PFSK-1 (cell line): ENCODE measurements at regions not wholly inside any gene's neighbourhood (a gene's known extent, or its start where the extent isn't known, plus 50 kb on each side); places are given as distances from the start of the nearest gene placed in this dataset.

Experiments
- FOXP2 ChIP-seq: optimal IDR thresholded peaks from 2 replicates; pipeline ENCODE3; 2011; ENCODE audit warnings: borderline replicate concordance, control low read depth, inconsistent platforms; ENCODE audit not compliant: insufficient read depth; ENCODE audit errors: extremely low read length, extremely low read depth
- POLR2AphosphoS5 ChIP-seq: IDR thresholded peaks from 2 replicates; pipeline ENCODE4 v1.6.1; 2012; ENCODE audit warnings: low read depth, mild to moderate bottlenecking, control low read depth, low read length, moderate library complexity
- SIN3A ChIP-seq: IDR thresholded peaks from 2 replicates; pipeline ENCODE4 v1.6.1; 2012; ENCODE audit warnings: mild to moderate bottlenecking, low read length, moderate library complexity, borderline replicate concordance; ENCODE audit not compliant: insufficient read depth
- TAF1 ChIP-seq: IDR thresholded peaks from 2 replicates; pipeline ENCODE4 v1.6.1; 2012; ENCODE audit warnings: low read length, control low read depth, borderline replicate concordance; ENCODE audit not compliant: insufficient read depth
- TF ChIP-seq, protein P1 (sequence below), 2 experiments: IDR thresholded peaks; 2 replicates each; pipeline versions ENCODE4 v1.6.1 to v1.8.0; 2011 to 2012; ENCODE audit warnings: low read depth in 2 of 2, low read length in 2 of 2, control low read depth in 1 of 2, inconsistent platforms in 1 of 2, mild to moderate bottlenecking in 1 of 2, moderate library complexity in 1 of 2; ENCODE audit not compliant: insufficient read depth in 1 of 2

DNA sequence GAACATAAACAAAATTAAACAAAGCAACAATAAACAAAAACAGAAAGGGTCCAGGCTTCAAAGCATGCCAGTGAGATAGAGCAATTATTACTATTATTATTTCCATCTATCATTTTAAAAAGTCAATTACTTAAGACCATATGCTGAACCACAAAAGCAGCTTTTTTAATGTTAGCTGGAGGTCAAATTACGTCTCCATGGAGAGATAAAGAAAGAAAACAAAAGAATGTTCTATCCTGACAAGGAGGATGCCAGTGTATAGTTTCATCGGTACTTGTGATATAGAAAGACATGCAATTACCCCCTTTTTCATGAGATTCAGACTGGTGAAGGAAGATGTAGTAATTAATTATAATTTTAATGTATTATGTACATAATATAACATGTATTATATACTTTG, 81.6 kb upstream of the DCN start:
- TF ChIP-seq, protein P1, sequence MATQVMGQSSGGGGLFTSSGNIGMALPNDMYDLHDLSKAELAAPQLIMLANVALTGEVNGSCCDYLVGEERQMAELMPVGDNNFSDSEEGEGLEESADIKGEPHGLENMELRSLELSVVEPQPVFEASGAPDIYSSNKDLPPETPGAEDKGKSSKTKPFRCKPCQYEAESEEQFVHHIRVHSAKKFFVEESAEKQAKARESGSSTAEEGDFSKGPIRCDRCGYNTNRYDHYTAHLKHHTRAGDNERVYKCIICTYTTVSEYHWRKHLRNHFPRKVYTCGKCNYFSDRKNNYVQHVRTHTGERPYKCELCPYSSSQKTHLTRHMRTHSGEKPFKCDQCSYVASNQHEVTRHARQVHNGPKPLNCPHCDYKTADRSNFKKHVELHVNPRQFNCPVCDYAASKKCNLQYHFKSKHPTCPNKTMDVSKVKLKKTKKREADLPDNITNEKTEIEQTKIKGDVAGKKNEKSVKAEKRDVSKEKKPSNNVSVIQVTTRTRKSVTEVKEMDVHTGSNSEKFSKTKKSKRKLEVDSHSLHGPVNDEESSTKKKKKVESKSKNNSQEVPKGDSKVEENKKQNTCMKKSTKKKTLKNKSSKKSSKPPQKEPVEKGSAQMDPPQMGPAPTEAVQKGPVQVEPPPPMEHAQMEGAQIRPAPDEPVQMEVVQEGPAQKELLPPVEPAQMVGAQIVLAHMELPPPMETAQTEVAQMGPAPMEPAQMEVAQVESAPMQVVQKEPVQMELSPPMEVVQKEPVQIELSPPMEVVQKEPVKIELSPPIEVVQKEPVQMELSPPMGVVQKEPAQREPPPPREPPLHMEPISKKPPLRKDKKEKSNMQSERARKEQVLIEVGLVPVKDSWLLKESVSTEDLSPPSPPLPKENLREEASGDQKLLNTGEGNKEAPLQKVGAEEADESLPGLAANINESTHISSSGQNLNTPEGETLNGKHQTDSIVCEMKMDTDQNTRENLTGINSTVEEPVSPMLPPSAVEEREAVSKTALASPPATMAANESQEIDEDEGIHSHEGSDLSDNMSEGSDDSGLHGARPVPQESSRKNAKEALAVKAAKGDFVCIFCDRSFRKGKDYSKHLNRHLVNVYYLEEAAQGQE (IDR thresholded peaks at IDR 0.05; ENCODE audit: insufficient read depth in 1 of 2, low read depth in 2 of 2, low read length in 2 of 2) = no peak
- TF ChIP-seq FOXP2 (no peak), SIN3A (no peak), POLR2AphosphoS5 (no peak), TAF1 (no peak)
